Uterus (tissue), 3 donors: ENCODE measurements at regions not wholly inside any gene's neighbourhood (a gene's known extent, or its start where the extent isn't known, plus 50 kb on each side); places are given as distances from the start of the nearest gene placed in this dataset.

Experiments used
- DNase-seq, 2 donors: peaks; one replicate each; pipeline ENCODE4 v3.0.0-alpha.2; 2019 to 2020
- H3K27ac ChIP-seq, 2 donors: fragments of 200-600 bp; sonication (generic); 1 replicate in 1 of 2; 2 replicates in 1 of 2; pipeline ENCODE4 v1.5.1; 2016 to 2018
- H3K27me3 ChIP-seq, 2 donors: fragments of 200-600 bp; sonication (generic); one replicate each; pipeline ENCODE4 v1.5.1; 2018 to 2019; ENCODE audit warnings: control low read depth in 1 of 2
- H3K36me3 ChIP-seq, 2 donors: fragments of 200-600 bp; sonication (generic); one replicate each; pipeline ENCODE4 v1.5.1; 2019; ENCODE audit warnings: control low read depth in 1 of 2
- H3K4me1 ChIP-seq, 2 donors: fragments of 200-600 bp; sonication (generic); one replicate each; pipeline ENCODE4 v1.5.1; 2018 to 2019; ENCODE audit warnings: control low read depth in 1 of 2
- H3K4me3 ChIP-seq, 2 donors: fragments of 200-600 bp; sonication (generic); 1 replicate in 1 of 2; 2 replicates in 1 of 2; pipeline ENCODE4 v1.5.1; 2018 to 2019; ENCODE audit warnings: mild to moderate bottlenecking in 1 of 2
- H3K9me3 ChIP-seq, 2 donors: fragments of 200-600 bp; sonication (generic); one replicate each; pipeline ENCODE4 v1.5.1; 2019; ENCODE audit warnings: control low read depth in 1 of 2
- CTCF ChIP-seq, 4 experiments: fragments of 200-600 bp in 2 of 4; fragments of 450-650 bp in 2 of 4; sonication (generic) in 2 of 4; IDR thresholded peaks; one replicate each; pipeline ENCODE4 v1.5.1; 2016 to 2019; ENCODE audit warnings: antibody characterized with exemption in 4 of 4, mild to moderate bottlenecking in 2 of 4, moderate library complexity in 1 of 4
- POLR2A ChIP-seq, 2 donors: fragments of 450-650 bp; IDR thresholded peaks; one replicate each; pipeline ENCODE4 v1.6.1; 2016; ENCODE audit warnings: antibody characterized with exemption in 2 of 2, mild to moderate bottlenecking in 1 of 2, moderate library complexity in 1 of 2
- intact Hi-C: fragments of 100-400 bp; cut with DNase I; formaldehyde crosslinking; loops from one replicate; pipeline ENCODE4 v1.15.1; 2023; ENCODE audit warnings: low total_unique reads
- donor health status: DM: yes; HTN: yes; CAD: no.

GRCh38 chr5:158644301-158644700 is 455.4 kb downstream of the EBF1 start:
- Histone ChIP-seq H3K9me3 (no peaks in the 10 kb centered on the region), H3K36me3 (no peaks in the 10 kb centered on the region), H3K4me1 (no peaks in the 10 kb centered on the region), H3K27me3 (no peaks in the 10 kb centered on the region), H3K4me3 (no peak overlapping the region), H3K27ac (no peak overlapping the region)
- no peak for DNase-seq
- intact Hi-C loops = no loop called here
- no peak for TF ChIP-seq POLR2A (IDR thresholded peaks at IDR 0.05)
- TF ChIP-seq CTCF (IDR thresholded peaks at IDR 0.05) = no peak

- intact Hi-C loops = no loop called here
- no peak for DNase-seq
- Histone ChIP-seq H3K36me3 (no peaks in the 10 kb centered on the region), H3K27me3 (no peaks in the 10 kb centered on the region), H3K4me1 (no peaks in the 10 kb centered on the region), H3K4me3 (no peak overlapping the region), H3K27ac (no peak overlapping the region), H3K9me3 (no peaks in the 10 kb centered on the region)
- no peak for TF ChIP-seq CTCF (IDR thresholded peaks at IDR 0.05)
- TF ChIP-seq POLR2A (IDR thresholded peaks at IDR 0.05) = no peak
Observed at GRCh38 chr5:158643840-158644239, 455.9 kb downstream of the EBF1 start.

GRCh38 chr5:158642879-158643278 is 456.8 kb downstream of the EBF1 start:
- H3K36me3 ChIP-seq = no peaks in the 10 kb centered on the region
- TF ChIP-seq CTCF (IDR thresholded peaks at IDR 0.05) (no peak), POLR2A (IDR thresholded peaks at IDR 0.05) (no peak)

DNA sequence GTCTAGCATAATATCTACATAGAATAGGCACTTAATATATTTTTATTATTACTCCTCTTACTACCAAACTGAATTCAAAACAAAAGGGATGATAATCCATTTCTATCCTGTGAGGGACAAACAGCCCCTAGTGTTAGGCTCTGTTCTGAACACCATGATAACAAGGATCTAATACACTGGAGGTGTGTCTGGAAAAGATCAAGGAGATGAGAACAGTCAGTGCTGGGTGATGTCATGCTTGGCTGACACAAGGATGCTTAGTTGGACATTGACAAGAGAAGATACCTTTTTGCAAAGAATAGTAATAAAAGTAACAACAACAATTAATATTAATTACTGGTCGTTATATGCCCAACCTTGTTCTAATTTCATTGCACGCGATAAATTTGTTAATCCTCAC is 458.7 kb downstream of the EBF1 start:
- TF ChIP-seq POLR2A (IDR thresholded peaks at IDR 0.05) (no peak), CTCF (IDR thresholded peaks at IDR 0.05) (no peak)
- intact Hi-C loops = no loop called here

More at GRCh38 chr5:158642879-158643278, 456.8 kb downstream of the EBF1 start:
- DNase-seq = no peak
- Histone ChIP-seq H3K9me3 (no peaks in the 10 kb centered on the region), H3K4me1 (no peaks in the 10 kb centered on the region), H3K27ac (no peak overlapping the region), H3K27me3 (no peaks in the 10 kb centered on the region), H3K4me3 (no peak overlapping the region)
- intact Hi-C loops = no loop called here

GRCh38 chr5:158640593-158640980 is 459.1 kb downstream of the EBF1 start:
- no peaks in the 10 kb centered on the region for H3K36me3 ChIP-seq
- no peaks in the 10 kb centered on the region for H3K27me3 ChIP-seq
- no peaks in the 10 kb centered on the region for H3K9me3 ChIP-seq
- no peak overlapping the region for H3K4me3 ChIP-seq
- DNase-seq = peak in 1 of 2 donors; percentile 16
- intact Hi-C loops = no loop called here
- H3K4me1 ChIP-seq = no peaks in the 10 kb centered on the region
- no peak for TF ChIP-seq CTCF (IDR thresholded peaks at IDR 0.05)
- no peak for TF ChIP-seq POLR2A (IDR thresholded peaks at IDR 0.05)
- no peak overlapping the region for H3K27ac ChIP-seq

More for the DNA sequence above, 458.7 kb downstream of the EBF1 start:
- Histone ChIP-seq H3K9me3 (no peaks in the 10 kb centered on the region), H3K36me3 (no peaks in the 10 kb centered on the region), H3K27ac (no peak overlapping the region), H3K4me3 (no peak overlapping the region), H3K4me1 (no peaks in the 10 kb centered on the region), H3K27me3 (no peaks in the 10 kb centered on the region)
- DNase-seq = peak in 1 of 2 donors; percentile 21
